ENCODE measurements at regions not wholly inside any gene's neighbourhood (a gene's known extent, or its start where the extent isn't known, plus 50 kb on each side); places are given as distances from the start of the nearest gene placed in this dataset.
"Not testable (repeated sequence)": the region's sequence is repeated elsewhere in the genome, so short reads cannot be mapped to it uniquely, and the experiment has no call there.

DNA sequence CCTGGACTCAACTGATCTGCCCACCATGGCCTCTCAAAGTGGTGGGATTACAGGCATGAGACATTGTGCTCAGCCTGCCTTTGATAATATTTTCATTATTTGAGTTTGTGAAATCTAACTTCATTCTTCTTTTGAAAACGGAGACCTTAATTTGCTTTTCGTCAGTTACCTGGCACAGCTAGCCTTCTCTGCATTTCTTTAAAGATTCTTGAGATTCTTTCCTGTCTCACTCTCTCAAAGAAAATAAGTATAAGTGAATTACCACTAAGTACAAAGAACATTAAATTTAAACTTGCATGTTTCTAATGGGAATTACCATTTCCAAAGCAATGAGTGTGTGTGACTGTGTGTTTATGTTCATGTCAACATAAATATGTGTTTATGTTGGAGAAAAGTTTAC lies 187.9 kb downstream of the NFKBIZ start:
- Histone ChIP-seq H3K79me2 (ENCODE audit: insufficient read depth, low read depth) (no peaks in the 10 kb centered on the region), H2AFZ (ENCODE audit: low read depth) (no peak overlapping the region), H4K20me1 (ENCODE audit: insufficient read depth) (no peaks in the 10 kb centered on the region), H3K27ac (no peak overlapping the region), H3K27me3 (ENCODE audit: insufficient read depth, low read depth) (no peaks in the 10 kb centered on the region), H3K4me2 (no peak overlapping the region), H3K36me3 (ENCODE audit: insufficient read depth) (no peaks in the 10 kb centered on the region), H3K4me3 (IDR thresholded peaks at IDR 0.05; ENCODE audit: insufficient read depth, low read depth, low read length) (no peak overlapping the region), H3K4me1 (ENCODE audit: low read depth, poor library complexity, severe bottlenecking) (no peaks in the 10 kb centered on the region), H3K9ac (no peak overlapping the region)
- TF ChIP-seq, protein P1, sequence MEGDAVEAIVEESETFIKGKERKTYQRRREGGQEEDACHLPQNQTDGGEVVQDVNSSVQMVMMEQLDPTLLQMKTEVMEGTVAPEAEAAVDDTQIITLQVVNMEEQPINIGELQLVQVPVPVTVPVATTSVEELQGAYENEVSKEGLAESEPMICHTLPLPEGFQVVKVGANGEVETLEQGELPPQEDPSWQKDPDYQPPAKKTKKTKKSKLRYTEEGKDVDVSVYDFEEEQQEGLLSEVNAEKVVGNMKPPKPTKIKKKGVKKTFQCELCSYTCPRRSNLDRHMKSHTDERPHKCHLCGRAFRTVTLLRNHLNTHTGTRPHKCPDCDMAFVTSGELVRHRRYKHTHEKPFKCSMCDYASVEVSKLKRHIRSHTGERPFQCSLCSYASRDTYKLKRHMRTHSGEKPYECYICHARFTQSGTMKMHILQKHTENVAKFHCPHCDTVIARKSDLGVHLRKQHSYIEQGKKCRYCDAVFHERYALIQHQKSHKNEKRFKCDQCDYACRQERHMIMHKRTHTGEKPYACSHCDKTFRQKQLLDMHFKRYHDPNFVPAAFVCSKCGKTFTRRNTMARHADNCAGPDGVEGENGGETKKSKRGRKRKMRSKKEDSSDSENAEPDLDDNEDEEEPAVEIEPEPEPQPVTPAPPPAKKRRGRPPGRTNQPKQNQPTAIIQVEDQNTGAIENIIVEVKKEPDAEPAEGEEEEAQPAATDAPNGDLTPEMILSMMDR (conservative IDR thresholded peaks at IDR 0.05; ENCODE audit: low read depth, low read length): no peak

DNA sequence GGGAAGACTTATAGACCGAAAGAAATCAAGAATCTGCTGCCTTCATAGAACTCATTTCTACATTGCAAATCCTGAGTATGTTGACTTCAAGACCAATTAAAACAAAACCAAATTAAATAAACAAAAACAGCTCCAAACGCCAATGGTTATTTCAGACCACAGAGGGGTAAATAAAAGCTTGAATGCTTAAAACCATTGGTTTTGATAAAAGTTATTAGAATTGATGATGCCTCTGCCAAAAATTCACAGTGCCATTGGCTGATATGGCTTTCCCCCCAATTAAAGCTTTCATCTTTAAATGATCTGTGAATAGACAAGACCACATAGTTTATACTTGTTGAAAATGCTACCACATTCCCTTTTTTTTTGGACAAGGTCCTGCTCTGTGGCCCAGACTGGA lies 188.5 kb downstream of the NFKBIZ start:
- Histone ChIP-seq H3K27me3 (ENCODE audit: insufficient read depth, low read depth) (no peaks in the 10 kb centered on the region), H3K27ac (no peak overlapping the region), H2AFZ (ENCODE audit: low read depth) (no peak overlapping the region), H3K9ac (no peak overlapping the region), H3K36me3 (ENCODE audit: insufficient read depth) (no peaks in the 10 kb centered on the region), H3K79me2 (ENCODE audit: insufficient read depth, low read depth) (no peaks in the 10 kb centered on the region), H4K20me1 (ENCODE audit: insufficient read depth) (no peaks in the 10 kb centered on the region), H3K4me3 (IDR thresholded peaks at IDR 0.05; ENCODE audit: insufficient read depth, low read depth, low read length) (no peak overlapping the region), H3K4me1 (ENCODE audit: low read depth, poor library complexity, severe bottlenecking) (no peaks in the 10 kb centered on the region), H3K4me2 (no peak overlapping the region)
- TF ChIP-seq, protein P1 (conservative IDR thresholded peaks at IDR 0.05; ENCODE audit: low read depth, low read length): no peak

DNA sequence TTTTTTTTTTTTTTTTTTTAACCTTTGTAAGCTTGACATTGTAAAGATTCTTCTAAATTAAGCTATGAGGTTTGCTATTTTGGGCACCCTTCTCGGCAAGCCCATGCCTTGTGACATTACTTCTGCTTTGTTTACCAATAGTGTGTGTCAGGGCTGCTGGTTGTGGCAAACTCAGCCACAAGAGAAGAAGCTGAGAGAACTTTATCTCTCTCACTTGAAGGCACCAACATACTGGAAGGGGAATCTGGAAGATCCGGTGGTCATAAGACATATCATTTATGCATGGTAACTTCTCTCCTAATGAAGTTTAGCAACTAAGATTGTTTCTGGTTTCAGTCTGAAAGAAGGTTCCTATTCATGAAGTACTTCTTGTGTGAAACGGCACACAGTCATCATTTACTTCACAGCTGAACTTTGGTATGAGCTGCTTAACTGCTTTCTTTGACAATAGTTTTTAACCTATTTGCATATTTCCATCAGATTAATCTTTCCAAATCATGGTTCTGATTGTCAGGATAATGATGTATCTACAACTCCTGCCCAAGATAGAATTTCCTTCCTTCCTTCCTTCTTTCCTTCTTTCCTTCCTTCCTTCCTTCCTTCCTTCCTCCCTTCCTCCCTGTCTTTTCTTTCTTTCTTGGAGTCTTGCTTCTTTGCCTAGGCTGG lies 189.3 kb downstream of the NFKBIZ start:
- H3K27ac ChIP-seq: no peak overlapping the region
- H2AFZ ChIP-seq (ENCODE audit: low read depth): no peak overlapping the region
- no peak overlapping the region for H3K4me3 ChIP-seq (IDR thresholded peaks at IDR 0.05; ENCODE audit: insufficient read depth, low read depth, low read length)
- H3K4me2 ChIP-seq: no peak overlapping the region
- no peaks in the 10 kb centered on the region for H3K36me3 ChIP-seq (ENCODE audit: insufficient read depth)
- no peak overlapping the region for H3K9ac ChIP-seq
- no peaks in the 10 kb centered on the region for H3K27me3 ChIP-seq (ENCODE audit: insufficient read depth, low read depth)
- TF ChIP-seq, protein P1 (conservative IDR thresholded peaks at IDR 0.05; ENCODE audit: low read depth, low read length): no peak
- no peaks in the 10 kb centered on the region for H4K20me1 ChIP-seq (ENCODE audit: insufficient read depth)
- H3K79me2 ChIP-seq (ENCODE audit: insufficient read depth, low read depth): no peaks in the 10 kb centered on the region
- H3K4me1 ChIP-seq (ENCODE audit: low read depth, poor library complexity, severe bottlenecking): no peaks in the 10 kb centered on the region

DNA sequence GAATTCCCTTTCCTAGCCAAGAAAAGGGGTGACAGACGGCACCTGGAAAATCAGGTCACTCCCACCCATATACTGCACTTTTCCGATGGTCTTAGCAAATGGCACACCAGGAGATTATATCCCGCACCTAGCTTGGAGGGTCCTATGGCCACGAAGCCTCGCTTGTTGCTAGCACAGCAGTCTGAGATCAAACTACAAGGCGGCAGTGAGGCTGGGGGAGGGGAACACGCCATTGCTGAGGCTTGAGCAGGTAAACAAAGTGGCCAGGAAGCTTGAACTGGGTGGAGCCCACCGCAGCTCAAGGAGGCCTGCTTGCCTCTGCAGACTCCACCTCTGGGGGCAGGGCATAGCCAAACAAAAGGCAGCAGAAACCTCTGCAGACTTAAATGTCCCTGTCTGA lies 190.8 kb downstream of the NFKBIZ start:
- not testable (repeated sequence) for H3K4me3 ChIP-seq (IDR thresholded peaks at IDR 0.05; ENCODE audit: insufficient read depth, low read depth, low read length)

DNA sequence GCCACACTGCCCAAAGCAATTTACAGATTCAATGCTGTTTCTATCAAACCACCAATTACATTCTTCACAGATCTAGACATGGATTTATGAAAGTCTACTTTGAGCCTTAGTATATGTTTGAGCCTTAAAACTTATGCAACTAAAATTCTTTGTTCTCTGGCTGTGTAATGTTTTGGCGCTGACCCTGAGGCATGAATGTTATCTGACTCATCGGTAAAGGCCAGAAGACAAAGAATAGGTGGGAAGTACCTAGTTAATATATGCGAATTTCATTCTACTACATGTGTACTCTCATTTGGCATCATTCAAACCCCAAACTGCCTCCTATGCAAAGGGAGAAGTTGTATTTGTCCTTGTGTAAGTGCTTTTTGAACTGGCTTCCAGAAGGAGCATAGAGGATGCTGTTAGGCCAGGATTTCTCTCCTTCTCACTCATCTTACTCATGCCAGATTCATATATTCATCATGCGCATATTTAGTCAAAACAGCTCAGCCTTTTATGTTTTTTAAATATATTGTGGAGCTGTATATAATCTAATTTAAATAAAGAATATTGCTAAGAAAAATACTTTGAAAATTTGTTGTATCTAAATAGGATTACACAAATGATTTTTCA lies 204.2 kb downstream of the NFKBIZ start:
- Histone ChIP-seq H3K4me1 (ENCODE audit: low read depth, poor library complexity, severe bottlenecking) (peaks cover 22% of the 10 kb centered on the region), H3K4me2 (no peak overlapping the region), H3K27me3 (ENCODE audit: insufficient read depth, low read depth) (no peaks in the 10 kb centered on the region), H3K4me3 (IDR thresholded peaks at IDR 0.05; ENCODE audit: insufficient read depth, low read depth, low read length) (no peak overlapping the region), H3K79me2 (ENCODE audit: insufficient read depth, low read depth) (no peaks in the 10 kb centered on the region), H2AFZ (ENCODE audit: low read depth) (no peak overlapping the region), H3K9ac (no peak overlapping the region), H4K20me1 (ENCODE audit: insufficient read depth) (no peaks in the 10 kb centered on the region), H3K36me3 (ENCODE audit: insufficient read depth) (no peaks in the 10 kb centered on the region), H3K27ac (no peak overlapping the region)
- TF ChIP-seq, protein P1 (conservative IDR thresholded peaks at IDR 0.05; ENCODE audit: low read depth, low read length): no peak

More for the DNA sequence above, 190.8 kb downstream of the NFKBIZ start:
- not testable (repeated sequence) for H3K79me2 ChIP-seq (ENCODE audit: insufficient read depth, low read depth); H2AFZ ChIP-seq (ENCODE audit: low read depth); H3K36me3 ChIP-seq (ENCODE audit: insufficient read depth); H3K4me1 ChIP-seq (ENCODE audit: low read depth, poor library complexity, severe bottlenecking); H3K27me3 ChIP-seq (ENCODE audit: insufficient read depth, low read depth); H3K4me2 ChIP-seq; H4K20me1 ChIP-seq (ENCODE audit: insufficient read depth); H3K9ac ChIP-seq; H3K27ac ChIP-seq
